ENCODE measurements at regions not wholly inside any gene's neighbourhood (a gene's known extent, or its start where the extent isn't known, plus 50 kb on each side); places are given as distances from the start of the nearest gene placed in this dataset.

- TF ChIP-seq ZNF576 (CRISPR knock-in tag; IDR thresholded peaks at IDR 0.05) (no peak), ZNF777 (CRISPR knock-in tag; IDR thresholded peaks at IDR 0.05) (no peak), SCMH1 (CRISPR knock-in tag; IDR thresholded peaks at IDR 0.05; ENCODE audit: borderline replicate concordance) (no peak), CREB1 (IDR thresholded peaks at IDR 0.05) (peak; percentile 73), CREB1 (CRISPR knock-in tag; IDR thresholded peaks at IDR 0.05) (no peak; the same call in 1 of the 2 replicates), RNF2 (conservative IDR thresholded peaks at IDR 0.05; ENCODE audit: low read depth) (no peak), ZNF788 (CRISPR knock-in tag; IDR thresholded peaks at IDR 0.05; ENCODE audit: borderline replicate concordance) (peak; percentile 73), ZNF563 (CRISPR knock-in tag; IDR thresholded peaks at IDR 0.05) (no peak), NR2F2 (IDR thresholded peaks at IDR 0.05; ENCODE audit: borderline replicate concordance, low read depth) (peak; percentile 75; the same call in 1 of the 2 replicates), SRSF1 (optimal IDR thresholded peaks at IDR 0.05; ENCODE audit: low read depth, low read length) (no peak), ZNF644 (CRISPR knock-in tag; IDR thresholded peaks at IDR 0.05; ENCODE audit: low read depth) (peak; percentile 48; the same call in 1 of the 2 replicates), GPBP1L1 (CRISPR knock-in tag; IDR thresholded peaks at IDR 0.05) (no peak), ZNF484 (CRISPR knock-in tag; IDR thresholded peaks at IDR 0.05; ENCODE audit: borderline replicate concordance, low read depth) (no peak), ZFP36L2 (CRISPR knock-in tag; IDR thresholded peaks at IDR 0.05) (no peak), ZNF772 (CRISPR knock-in tag; IDR thresholded peaks at IDR 0.05) (0 out of 2 replicates have a peak, but pooled peaks have one; percentile 43), NFKBIZ (CRISPR knock-in tag; IDR thresholded peaks at IDR 0.05) (no peak), ZEB1 (IDR thresholded peaks at IDR 0.05; ENCODE audit: insufficient replicate concordance, low read depth) (peak; percentile 70), GABPA (IDR thresholded peaks at IDR 0.05; ENCODE audit: low read depth, low read length) (no peak), GABPA (CRISPR knock-in tag; IDR thresholded peaks at IDR 0.05; ENCODE audit: low read depth) (peak; percentile 54; the same call in 1 of the 2 replicates), NCOA1 (CRISPR knock-in tag; IDR thresholded peaks at IDR 0.05) (no peak), SIN3A (IDR thresholded peaks at IDR 0.05; ENCODE audit: borderline replicate concordance, low read depth, low read length) (no peak), KDM1A (CRISPR knock-in tag; IDR thresholded peaks at IDR 0.05) (no peak), ZNF224 (CRISPR knock-in tag; IDR thresholded peaks at IDR 0.05) (no peak), ZFP41 (CRISPR knock-in tag; IDR thresholded peaks at IDR 0.05; ENCODE audit: borderline replicate concordance) (no peak), HOXA5 (CRISPR knock-in tag; IDR thresholded peaks at IDR 0.05) (no peak), ISX (CRISPR knock-in tag; conservative IDR thresholded peaks at IDR 0.05) (no peak)
- TF ChIP-seq, protein P1, sequence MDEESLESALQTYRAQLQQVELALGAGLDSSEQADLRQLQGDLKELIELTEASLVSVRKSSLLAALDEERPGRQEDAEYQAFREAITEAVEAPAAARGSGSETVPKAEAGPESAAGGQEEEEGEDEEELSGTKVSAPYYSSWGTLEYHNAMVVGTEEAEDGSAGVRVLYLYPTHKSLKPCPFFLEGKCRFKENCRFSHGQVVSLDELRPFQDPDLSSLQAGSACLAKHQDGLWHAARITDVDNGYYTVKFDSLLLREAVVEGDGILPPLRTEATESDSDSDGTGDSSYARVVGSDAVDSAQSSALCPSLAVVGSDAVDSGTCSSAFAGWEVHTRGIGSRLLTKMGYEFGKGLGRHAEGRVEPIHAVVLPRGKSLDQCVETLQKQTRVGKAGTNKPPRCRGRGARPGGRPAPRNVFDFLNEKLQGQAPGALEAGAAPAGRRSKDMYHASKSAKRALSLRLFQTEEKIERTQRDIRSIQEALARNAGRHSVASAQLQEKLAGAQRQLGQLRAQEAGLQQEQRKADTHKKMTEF (CRISPR knock-in tag; IDR thresholded peaks at IDR 0.05), result no peak; the same call in none of the 2 replicates
- TF ChIP-seq, protein P2, sequence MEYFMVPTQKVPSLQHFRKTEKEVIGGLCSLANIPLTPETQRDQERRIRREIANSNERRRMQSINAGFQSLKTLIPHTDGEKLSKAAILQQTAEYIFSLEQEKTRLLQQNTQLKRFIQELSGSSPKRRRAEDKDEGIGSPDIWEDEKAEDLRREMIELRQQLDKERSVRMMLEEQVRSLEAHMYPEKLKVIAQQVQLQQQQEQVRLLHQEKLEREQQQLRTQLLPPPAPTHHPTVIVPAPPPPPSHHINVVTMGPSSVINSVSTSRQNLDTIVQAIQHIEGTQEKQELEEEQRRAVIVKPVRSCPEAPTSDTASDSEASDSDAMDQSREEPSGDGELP (IDR thresholded peaks at IDR 0.05; ENCODE audit: borderline replicate concordance, low read depth), result peak; percentile 56; the same call in 1 of the 2 replicates
Observed at GRCh38 chr11:69567951-69568808, 72.8 kb upstream of the CCND1 start (continued).
